CD4-positive, alpha-beta T cell treated with Interleukin-12 subunit alpha and Interleukin-12 subunit beta, for 1 hour (primary cell): ENCODE measurements at regions not wholly inside any gene's neighbourhood (a gene's known extent, or its start where the extent isn't known, plus 50 kb on each side); places are given as distances from the start of the nearest gene placed in this dataset.

Experiments used
- DNase-seq: peaks from one replicate; pipeline ENCODE4 v3.0.0-alpha.2; 2020

GRCh38 chr21:35352066-35352770, 303.1 kb upstream of the RUNX1 start:
- no peak for DNase-seq

GRCh38 chr21:35351434-35351833, 302.3 kb upstream of the RUNX1 start:
- DNase-seq: no peak

- DNase-seq: no peak
Measured at GRCh38 chr21:35350965-35351364, 301.9 kb upstream of the RUNX1 start.

- DNase-seq: no peak
Measured at GRCh38 chr21:35349376-35350080, 300.4 kb upstream of the RUNX1 start.

GRCh38 chr21:35348686-35349085, 299.6 kb upstream of the RUNX1 start:
- DNase-seq: no peak

- no peak for DNase-seq
Measured at GRCh38 chr21:35346697-35347096, 297.6 kb upstream of the RUNX1 start.

GRCh38 chr21:35345954-35346353, 296.9 kb upstream of the RUNX1 start:
- no peak for DNase-seq

GRCh38 chr21:35344582-35344981, 295.5 kb upstream of the RUNX1 start:
- DNase-seq: no peak

GRCh38 chr21:35343046-35343819, 294.1 kb upstream of the RUNX1 start:
- no peak for DNase-seq

GRCh38 chr21:35342440-35342839, 293.3 kb upstream of the RUNX1 start:
- DNase-seq: no peak

- no peak for DNase-seq
Measured at GRCh38 chr21:35340273-35340672, 291.2 kb upstream of the RUNX1 start.

- no peak for DNase-seq
Measured at GRCh38 chr21:35338881-35339632, 290.0 kb upstream of the RUNX1 start.

GRCh38 chr21:35338281-35338680, 289.2 kb upstream of the RUNX1 start:
- DNase-seq: no peak

GRCh38 chr21:35337573-35337972, 288.5 kb upstream of the RUNX1 start:
- DNase-seq: no peak

GRCh38 chr21:35336534-35336933, 287.4 kb upstream of the RUNX1 start:
- no peak for DNase-seq

GRCh38 chr21:35335951-35336446, 286.9 kb upstream of the RUNX1 start:
- DNase-seq: no peak

- DNase-seq: no peak
Measured at GRCh38 chr21:35333831-35334618, 284.9 kb upstream of the RUNX1 start.

GRCh38 chr21:35332841-35333426, 283.8 kb upstream of the RUNX1 start:
- DNase-seq: no peak

GRCh38 chr21:35329940-35330660, 281.0 kb upstream of the RUNX1 start:
- no peak for DNase-seq

- DNase-seq: no peak
Measured at GRCh38 chr21:35328856-35329455, 279.9 kb upstream of the RUNX1 start.

GRCh38 chr21:35326677-35327076, 277.6 kb upstream of the RUNX1 start:
- DNase-seq: no peak
